Right lung (tissue), 2 donors: ENCODE measurements at regions not wholly inside any gene's neighbourhood (a gene's known extent, or its start where the extent isn't known, plus 50 kb on each side); places are given as distances from the start of the nearest gene placed in this dataset.

ENCODE experiments used
- DNase-seq, 2 donors: peaks; one replicate each; pipeline ENCODE4 v3.0.0-alpha.2; 2013

GRCh38 chr1:13878021-13878420 is 178.0 kb downstream of the PRDM2 start:
- no peak for DNase-seq

- DNase-seq: no peak
These were observed 178.5 kb downstream of the PRDM2 start for GRCh38 chr1:13878451-13878850.

GRCh38 chr1:13881385-13882088 is 181.5 kb downstream of the PRDM2 start:
- no peak for DNase-seq

- DNase-seq: no peak
These were observed 188.5 kb downstream of the PRDM2 start for GRCh38 chr1:13888351-13888986.

- DNase-seq: no peak
These were observed 189.5 kb downstream of the PRDM2 start for GRCh38 chr1:13889495-13889894.

- DNase-seq: no peak
These were observed 190.8 kb downstream of the PRDM2 start for GRCh38 chr1:13890766-13891165.

- no peak for DNase-seq
These were observed 192.2 kb downstream of the PRDM2 start for GRCh38 chr1:13892198-13892597.

GRCh38 chr1:13892671-13893325 is 192.8 kb downstream of the PRDM2 start:
- DNase-seq: peak in 1 of 2 donors; percentile 11

GRCh38 chr1:13893409-13893821 is 193.4 kb downstream of the PRDM2 start:
- no peak for DNase-seq

- no peak for DNase-seq
These were observed 196.9 kb downstream of the PRDM2 start for GRCh38 chr1:13896932-13897331.

- no peak for DNase-seq
These were observed 198.4 kb downstream of the PRDM2 start for GRCh38 chr1:13898406-13898805.

- DNase-seq: no peak
These were observed 199.9 kb downstream of the PRDM2 start for GRCh38 chr1:13899856-13900255.

- DNase-seq: no peak
These were observed 200.6 kb downstream of the PRDM2 start for GRCh38 chr1:13900583-13900982.

- DNase-seq: no peak
These were observed 201.1 kb downstream of the PRDM2 start for GRCh38 chr1:13901039-13901438.

- DNase-seq: no peak
These were observed 201.6 kb downstream of the PRDM2 start for GRCh38 chr1:13901597-13901996.

GRCh38 chr1:13908128-13908527 is 208.1 kb downstream of the PRDM2 start:
- no peak for DNase-seq

- no peak for DNase-seq
These were observed 212.0 kb downstream of the PRDM2 start for GRCh38 chr1:13911697-13912619.

GRCh38 chr1:13913396-13913795 is 213.4 kb downstream of the PRDM2 start:
- no peak for DNase-seq

- no peak for DNase-seq
These were observed 216.5 kb downstream of the PRDM2 start for GRCh38 chr1:13916530-13916929.

- no peak for DNase-seq
These were observed 217.6 kb downstream of the PRDM2 start for GRCh38 chr1:13917607-13918006.

GRCh38 chr1:13918862-13919261 is 218.9 kb downstream of the PRDM2 start:
- DNase-seq: no peak

- no peak for DNase-seq
These were observed 221.2 kb downstream of the PRDM2 start for GRCh38 chr1:13921190-13921589.
